Loucy (cell line): ENCODE measurements at regions not wholly inside any gene's neighbourhood (a gene's known extent, or its start where the extent isn't known, plus 50 kb on each side); places are given as distances from the start of the nearest gene placed in this dataset.

Source experiments
- CTCF ChIP-seq: fragments of 200-600 bp; sonication (generic); conservative IDR thresholded peaks from 2 replicates; pipeline ENCODE4 v1.5.1; 2014; ENCODE audit warnings: mild to moderate bottlenecking, antibody characterized with exemption, low read length
- EZH2phosphoT487 ChIP-seq: fragments of 200-600 bp; IDR thresholded peaks from 2 replicates; pipeline ENCODE4 v1.6.1; 2018; ENCODE audit warnings: antibody characterized with exemption, mild to moderate bottlenecking, moderate library complexity, borderline replicate concordance

GRCh38 chr14:35235840-35236239, 56.3 kb upstream of the PSMA6 start:
- TF ChIP-seq CTCF, result no peak
- no peak for TF ChIP-seq EZH2phosphoT487
